Pons (tissue), 1 donor: ENCODE measurements at regions not wholly inside any gene's neighbourhood (a gene's known extent, or its start where the extent isn't known, plus 50 kb on each side); places are given as distances from the start of the nearest gene placed in this dataset.
A peak's percentile ranks its signal among the peaks of the same experiment; 100 is the strongest.

ENCODE experiments used
- DNase-seq: peaks from one replicate; pipeline ENCODE4 v3.0.0-alpha.2; 2016; ENCODE audit warnings: low spot score

- no peak for DNase-seq
Observed at GRCh38 chrX:76228499-76228898, 55.6 kb downstream of the PBDC1 start.

GRCh38 chrX:76248901-76249300 is 76.0 kb downstream of the PBDC1 start:
- no peak for DNase-seq

GRCh38 chrX:76253432-76253831 is 80.6 kb downstream of the PBDC1 start:
- DNase-seq = peak; percentile 49

GRCh38 chrX:76279007-76279406 is 106.1 kb downstream of the PBDC1 start:
- peak; percentile 46 for DNase-seq
